GM10847 (cell line): ENCODE measurements at regions not wholly inside any gene's neighbourhood (a gene's known extent, or its start where the extent isn't known, plus 50 kb on each side); places are given as distances from the start of the nearest gene placed in this dataset.

Experiments used
- POLR2A ChIP-seq: IDR thresholded peaks from 2 replicates; pipeline ENCODE4 v1.6.1; 2011; ENCODE audit not compliant: insufficient read length; ENCODE audit errors: extremely low read depth

DNA sequence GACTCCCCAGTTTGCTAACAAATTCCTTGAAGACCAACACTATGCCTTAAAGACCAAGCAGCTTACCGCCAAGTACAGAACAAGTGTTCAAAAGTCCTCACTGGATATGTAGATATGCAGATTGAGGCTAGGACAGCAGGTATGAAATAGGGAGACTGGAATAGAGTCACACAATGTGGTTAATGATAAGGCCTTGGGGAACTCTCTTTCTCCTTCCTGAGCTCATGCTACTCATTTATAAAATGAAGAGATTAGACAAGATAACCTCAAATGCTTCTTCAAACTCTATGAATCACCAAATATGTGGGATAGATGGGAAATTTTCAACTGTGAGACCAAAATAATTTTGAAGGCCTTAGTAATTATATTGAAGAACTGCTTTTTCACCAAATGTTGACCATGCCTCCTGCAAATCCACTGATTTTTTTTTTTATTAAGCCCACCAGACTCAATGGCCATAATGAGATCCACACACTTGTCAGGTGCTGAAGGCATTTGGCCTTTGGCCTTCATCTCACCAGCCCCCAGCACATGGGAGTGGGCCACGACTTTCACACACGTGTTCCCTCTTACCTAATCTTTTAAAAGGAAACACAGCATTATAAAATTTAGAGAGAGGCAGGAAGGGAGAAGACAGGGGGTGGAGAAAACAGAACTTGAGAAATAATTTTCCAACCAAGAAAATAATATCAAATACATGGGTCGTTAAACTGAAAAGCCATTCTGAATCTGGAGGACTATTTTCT, 181.5 kb downstream of the EN1 start:
- TF ChIP-seq POLR2A, result no peak

- TF ChIP-seq POLR2A, result no peak
These were observed 186.3 kb downstream of the EN1 start for GRCh38 chr2:118661179-118661578.

DNA sequence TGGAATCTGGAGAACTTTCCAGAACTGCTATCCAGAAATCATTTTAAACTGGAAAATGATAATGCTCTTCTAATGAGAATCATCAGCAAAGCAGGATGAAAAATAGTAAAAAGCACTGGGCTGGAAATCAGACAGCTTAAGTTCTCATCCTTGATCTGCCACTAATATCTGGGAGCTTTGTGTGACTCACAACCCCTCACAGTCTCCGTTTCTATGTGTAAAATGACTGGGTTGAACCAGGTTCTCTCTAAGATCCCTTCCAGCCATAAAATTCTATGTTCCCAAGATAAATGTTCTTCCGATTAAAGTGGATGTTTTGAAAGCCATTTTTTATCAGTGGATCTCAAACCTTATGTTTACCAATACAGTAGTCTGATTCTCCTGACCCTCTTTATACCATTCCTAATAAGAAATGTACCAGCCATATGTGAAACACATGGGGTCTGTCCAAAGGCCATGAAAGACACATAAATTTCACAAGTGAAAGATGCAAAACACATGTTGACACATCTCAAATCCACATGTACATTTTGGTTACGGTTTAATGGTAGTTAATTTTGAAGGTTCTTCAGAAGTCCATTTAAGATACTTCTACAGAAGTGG, 188.8 kb downstream of the EN1 start:
- TF ChIP-seq POLR2A, result no peak

GRCh38 chr2:118657466-118657865, 190.0 kb downstream of the EN1 start:
- TF ChIP-seq POLR2A, result no peak

- TF ChIP-seq POLR2A, result no peak
These were observed 192.5 kb downstream of the EN1 start for GRCh38 chr2:118654945-118655344.

DNA sequence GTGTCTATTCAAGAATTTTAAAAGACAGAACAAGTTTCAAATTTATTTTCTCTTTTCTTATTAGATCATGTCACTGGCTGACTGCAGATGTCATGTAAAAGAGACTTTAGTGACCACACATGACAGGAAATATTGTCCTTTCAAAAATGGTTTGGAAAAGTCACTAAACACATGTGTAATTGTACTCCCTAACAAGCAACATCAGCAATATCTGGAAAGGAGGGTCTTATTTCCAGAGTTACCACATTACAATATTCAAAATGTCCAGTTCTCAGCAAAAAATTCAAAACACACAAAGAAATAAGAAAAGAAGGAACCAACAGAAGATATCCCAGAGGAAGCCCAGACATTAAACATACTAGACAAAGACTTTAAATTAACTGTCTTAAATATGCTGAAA, 197.1 kb downstream of the EN1 start:
- TF ChIP-seq POLR2A, result no peak

DNA sequence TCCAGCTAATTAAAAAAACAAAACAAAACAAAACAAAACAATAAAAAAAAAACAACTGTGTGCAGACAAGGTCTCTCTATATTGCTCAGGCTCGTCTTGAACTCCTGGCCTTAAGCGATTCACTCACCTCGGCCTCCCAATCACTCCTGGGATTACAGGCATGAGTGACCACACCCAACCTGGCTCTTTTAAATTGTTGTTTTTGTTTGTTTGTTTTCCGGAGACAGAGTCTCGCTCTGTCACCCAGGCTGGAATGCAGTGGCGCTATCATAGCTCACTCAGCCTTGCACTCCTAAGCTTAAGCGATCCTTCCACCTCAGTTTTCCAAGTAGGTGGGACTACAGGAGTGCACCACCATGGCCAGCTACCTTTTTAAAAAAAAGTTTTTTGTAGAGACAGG, 201.6 kb downstream of the EN1 start:
- no peak for TF ChIP-seq POLR2A

DNA sequence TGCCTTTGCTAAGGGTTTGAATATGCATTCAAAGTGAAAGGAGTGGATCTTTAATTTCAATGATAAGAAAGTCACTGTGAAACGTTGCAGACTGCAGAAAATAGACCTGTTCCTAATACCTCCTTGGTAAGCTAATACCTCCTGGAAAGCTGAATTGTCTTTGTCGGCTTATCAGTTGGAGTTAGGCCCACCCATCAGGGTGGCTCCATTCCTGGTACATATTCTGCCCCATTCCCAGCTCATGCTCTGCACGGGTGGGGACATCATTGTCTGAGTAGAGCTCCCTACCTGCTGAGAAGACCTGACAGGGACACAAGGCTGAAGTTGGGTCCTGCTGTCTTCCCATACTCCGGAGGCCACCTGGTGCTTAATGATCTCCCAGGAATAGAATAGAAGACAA, 203.3 kb downstream of the EN1 start:
- no peak for TF ChIP-seq POLR2A

DNA sequence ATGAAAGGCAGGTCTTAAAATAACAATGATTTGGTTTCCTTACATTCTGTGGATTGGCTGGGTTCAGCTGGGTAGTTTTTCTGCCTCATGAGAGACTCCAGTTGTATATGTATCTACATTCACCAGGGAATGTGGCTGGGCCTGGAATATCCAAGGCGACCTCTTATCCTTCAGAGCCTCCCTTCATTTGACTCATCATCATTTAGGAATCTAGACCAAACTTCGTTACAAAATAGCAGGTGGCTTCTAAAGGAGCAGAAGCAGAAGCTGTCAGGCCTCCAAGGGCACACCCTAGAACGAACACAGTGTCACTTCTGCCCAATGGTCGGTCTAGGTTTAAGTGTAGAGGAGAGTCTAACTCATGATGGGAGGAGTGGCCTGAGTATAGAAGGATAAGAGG, 204.2 kb downstream of the EN1 start:
- no peak for TF ChIP-seq POLR2A

DNA sequence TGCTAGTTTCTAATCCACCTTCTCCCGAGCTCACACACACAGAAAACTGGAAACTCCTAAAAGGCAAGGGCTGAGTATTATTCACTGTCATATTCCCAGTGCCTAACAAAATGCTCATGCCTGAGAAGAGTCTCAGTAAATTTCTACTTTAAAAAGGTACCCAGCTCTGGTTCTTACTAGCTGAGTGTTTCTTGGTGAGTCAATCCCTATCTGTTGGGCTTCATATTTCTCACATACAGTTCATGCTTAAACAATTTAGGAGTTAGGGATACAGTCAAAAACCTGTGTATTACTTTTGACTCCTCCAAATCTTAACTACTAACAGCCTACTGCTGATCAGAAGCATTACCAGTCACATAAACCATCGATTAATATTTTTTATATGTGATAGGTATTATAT, 204.9 kb downstream of the EN1 start:
- TF ChIP-seq POLR2A, result no peak

- TF ChIP-seq POLR2A, result no peak
These were observed 205.7 kb downstream of the EN1 start for GRCh38 chr2:118641711-118642110.

DNA sequence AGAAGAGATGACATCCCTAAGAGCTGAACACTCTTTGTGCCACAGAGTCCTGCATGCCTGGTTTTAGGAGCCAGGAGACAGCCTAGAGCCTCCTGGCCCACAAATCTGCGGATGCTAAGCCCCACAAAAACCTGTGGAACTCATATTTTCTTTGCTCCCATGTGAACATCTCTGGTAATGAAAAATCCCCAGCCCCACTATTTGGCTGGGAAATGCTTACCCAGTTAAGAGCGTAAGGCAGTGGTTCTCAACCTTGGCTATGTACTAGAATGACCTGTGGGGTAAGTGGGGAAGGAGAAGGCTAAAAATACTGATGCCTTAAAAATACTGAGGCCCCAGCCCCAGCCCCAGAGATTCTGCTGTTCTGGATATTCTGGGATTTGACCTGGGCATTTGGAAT, 208.1 kb downstream of the EN1 start:
- TF ChIP-seq POLR2A, result no peak

DNA sequence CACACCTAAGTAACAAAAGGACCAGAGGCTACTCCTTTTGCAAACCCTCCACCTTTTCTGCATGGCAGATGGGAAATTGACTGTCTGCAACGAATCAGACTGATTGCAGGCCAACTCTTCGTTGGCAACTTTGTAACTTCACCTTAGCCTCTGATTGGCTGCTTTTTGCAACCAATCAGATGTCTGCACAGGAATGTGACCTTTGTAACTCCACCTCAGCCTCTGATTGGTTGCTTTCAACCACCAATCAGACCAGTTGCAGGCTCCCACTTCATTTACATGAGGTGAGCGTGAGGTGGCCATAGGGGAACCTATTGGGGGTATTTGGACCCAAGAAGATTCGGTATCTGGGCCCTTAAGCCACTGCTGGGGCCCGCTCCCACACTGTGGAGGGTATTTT, 209.0 kb downstream of the EN1 start:
- no peak for TF ChIP-seq POLR2A

DNA sequence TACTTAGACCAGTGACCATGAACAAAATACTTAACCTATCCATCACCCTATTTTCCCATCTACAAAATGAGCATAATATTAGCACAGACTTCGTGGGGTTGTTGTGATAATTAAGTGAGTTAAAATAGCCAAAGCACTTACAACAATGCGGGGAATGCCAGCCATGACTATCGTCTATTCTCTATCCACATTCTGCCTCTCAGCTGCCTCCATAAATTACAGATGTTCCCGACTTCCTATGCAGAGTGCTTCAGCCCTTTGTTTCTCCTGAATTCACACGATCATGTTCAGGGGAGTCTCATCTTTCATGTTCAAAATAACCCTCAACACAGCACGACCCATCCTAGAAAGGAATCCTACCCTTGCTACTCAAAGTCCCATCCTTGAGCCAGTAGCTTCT, 211.6 kb downstream of the EN1 start:
- TF ChIP-seq POLR2A, result no peak

DNA sequence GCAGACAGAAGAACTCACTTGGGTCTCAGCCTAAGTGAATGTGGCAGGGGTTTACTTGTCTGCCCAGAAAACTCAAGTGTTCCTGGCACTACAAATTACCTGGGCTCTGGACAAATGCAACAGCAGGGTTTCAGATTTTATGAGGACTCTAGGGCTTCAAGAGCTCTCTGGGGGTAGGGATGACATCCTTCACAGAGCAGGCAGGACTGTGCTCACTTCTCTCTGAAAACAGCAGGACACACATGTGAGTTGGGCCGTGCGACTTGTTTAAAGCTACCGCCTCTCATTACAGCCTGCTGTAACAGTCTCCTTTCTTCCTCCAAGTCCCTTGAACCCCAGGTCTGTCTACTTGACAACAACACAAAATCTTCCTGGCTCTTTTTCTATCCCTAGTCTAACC, 212.6 kb downstream of the EN1 start:
- no peak for TF ChIP-seq POLR2A

DNA sequence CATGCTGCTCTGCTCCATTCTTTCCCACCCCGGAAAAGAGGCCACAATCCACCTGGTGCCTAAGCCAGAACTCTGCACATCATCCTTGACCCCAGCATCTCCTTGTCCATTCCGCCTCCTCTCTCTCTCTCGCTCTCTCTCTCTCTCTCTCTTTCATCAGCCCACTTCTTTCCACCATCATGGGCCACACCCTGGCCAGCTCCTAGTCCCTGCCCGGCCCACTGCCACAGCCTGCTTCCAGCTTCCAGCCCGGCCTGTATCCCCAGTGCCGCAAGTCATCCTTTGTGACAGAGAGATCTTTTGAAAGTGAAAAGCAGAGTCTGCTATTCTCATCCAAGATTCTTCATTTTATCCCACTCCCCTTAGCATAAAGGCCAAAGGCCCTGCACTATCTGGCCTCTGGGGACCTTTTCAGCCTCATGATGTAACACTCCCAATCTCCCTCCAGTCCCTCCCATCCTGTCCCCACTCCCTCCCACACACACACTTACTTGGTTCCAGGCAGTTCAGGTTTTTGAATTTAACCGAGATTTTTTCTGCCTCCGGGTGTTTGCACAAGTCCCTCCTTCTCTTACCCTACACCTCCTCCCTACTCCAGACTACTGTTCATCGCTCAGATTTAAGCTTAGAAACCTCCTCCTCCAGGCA, 214.0 kb downstream of the EN1 start:
- TF ChIP-seq POLR2A, result no peak
